ENCODE measurements at regions not wholly inside any gene's neighbourhood (a gene's known extent, or its start where the extent isn't known, plus 50 kb on each side); places are given as distances from the start of the nearest gene placed in this dataset.

- DNase-seq (ENCODE audit: low spot score) = peak; percentile 27
Measured at GRCh38 chr4:136680271-136680670, 852.0 kb downstream of the PCDH18 start.

GRCh38 chr4:136670265-136670664 is 862.0 kb downstream of the PCDH18 start:
- no peak for DNase-seq (ENCODE audit: low spot score)

GRCh38 chr4:136664988-136665387 is 867.3 kb downstream of the PCDH18 start:
- no peak for DNase-seq (ENCODE audit: low spot score)

- DNase-seq (ENCODE audit: low spot score) = no peak
Measured at GRCh38 chr4:136662539-136662938, 869.8 kb downstream of the PCDH18 start.

- no peak for DNase-seq (ENCODE audit: low spot score)
Measured at GRCh38 chr4:136653640-136654406, 878.5 kb downstream of the PCDH18 start.

GRCh38 chr4:136651932-136652331 is 880.4 kb downstream of the PCDH18 start:
- DNase-seq (ENCODE audit: low spot score) = no peak

GRCh38 chr4:136651278-136651667 is 881.0 kb downstream of the PCDH18 start:
- no peak for DNase-seq (ENCODE audit: low spot score)

GRCh38 chr4:136650541-136651277 is 881.6 kb downstream of the PCDH18 start:
- DNase-seq (ENCODE audit: low spot score) = no peak

GRCh38 chr4:136644279-136644678 is 888.0 kb downstream of the PCDH18 start:
- DNase-seq (ENCODE audit: low spot score) = no peak

- DNase-seq (ENCODE audit: low spot score) = no peak
Measured at GRCh38 chr4:136643416-136643815, 888.9 kb downstream of the PCDH18 start.

- no peak for DNase-seq (ENCODE audit: low spot score)
Measured at GRCh38 chr4:136637071-136637777, 895.1 kb downstream of the PCDH18 start.

- DNase-seq (ENCODE audit: low spot score) = no peak
Measured at GRCh38 chr4:136636155-136636554, 896.1 kb downstream of the PCDH18 start.

GRCh38 chr4:136634121-136634520 is 898.2 kb downstream of the PCDH18 start:
- no peak for DNase-seq (ENCODE audit: low spot score)

- no peak for DNase-seq (ENCODE audit: low spot score)
Measured at GRCh38 chr4:136599890-136600289, 932.4 kb downstream of the PCDH18 start.

GRCh38 chr4:136590440-136590839 is 941.9 kb downstream of the PCDH18 start:
- no peak for DNase-seq (ENCODE audit: low spot score)

GRCh38 chr4:136583567-136583966 is 948.7 kb downstream of the PCDH18 start:
- no peak for DNase-seq (ENCODE audit: low spot score)

GRCh38 chr4:136581119-136581518 is 951.2 kb downstream of the PCDH18 start:
- DNase-seq (ENCODE audit: low spot score) = no peak

- DNase-seq (ENCODE audit: low spot score) = no peak
Measured at GRCh38 chr4:136575146-136575545, 957.1 kb downstream of the PCDH18 start.

- DNase-seq (ENCODE audit: low spot score) = no peak
Measured at GRCh38 chr4:136573460-136573859, 958.8 kb downstream of the PCDH18 start.

- no peak for DNase-seq (ENCODE audit: low spot score)
Measured at GRCh38 chr4:136571315-136571714, 961.0 kb downstream of the PCDH18 start.

- DNase-seq (ENCODE audit: low spot score) = peak; percentile 25
Measured at GRCh38 chr4:136562834-136563233, 969.5 kb downstream of the PCDH18 start.

GRCh38 chr4:136558940-136559494 is 973.3 kb downstream of the PCDH18 start:
- DNase-seq (ENCODE audit: low spot score) = no peak

Data from umbilical cord (tissue), 1 donor.